ENCODE measurements at regions not wholly inside any gene's neighbourhood (a gene's known extent, or its start where the extent isn't known, plus 50 kb on each side); places are given as distances from the start of the nearest gene placed in this dataset.
A peak's percentile ranks its signal among the peaks of the same experiment; 100 is the strongest.

DNA sequence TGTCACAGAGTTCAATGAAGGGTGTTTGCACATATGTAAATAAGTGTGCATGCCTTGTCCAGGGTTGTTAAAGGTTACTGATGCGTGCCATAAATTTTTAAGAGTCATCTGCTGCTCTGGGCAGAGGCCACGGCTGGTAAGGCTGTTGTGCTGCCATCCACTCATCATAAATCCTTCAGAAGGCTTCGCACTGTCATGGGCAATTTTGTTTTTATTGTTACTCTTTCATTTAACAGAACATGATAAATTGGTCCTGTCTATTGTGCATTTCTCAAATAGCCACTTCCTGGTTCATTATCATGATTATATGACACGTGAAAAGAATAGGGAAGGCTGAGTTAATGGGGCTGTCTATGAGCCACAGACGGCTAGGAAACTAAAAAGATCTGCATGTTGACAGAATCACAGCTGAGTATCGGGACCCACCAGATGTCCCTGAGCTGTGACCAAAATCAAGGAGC lies 634.3 kb upstream of the SOX11 start:
- no peak for DNase-seq (ENCODE audit: low read depth, low spot score)

DNA sequence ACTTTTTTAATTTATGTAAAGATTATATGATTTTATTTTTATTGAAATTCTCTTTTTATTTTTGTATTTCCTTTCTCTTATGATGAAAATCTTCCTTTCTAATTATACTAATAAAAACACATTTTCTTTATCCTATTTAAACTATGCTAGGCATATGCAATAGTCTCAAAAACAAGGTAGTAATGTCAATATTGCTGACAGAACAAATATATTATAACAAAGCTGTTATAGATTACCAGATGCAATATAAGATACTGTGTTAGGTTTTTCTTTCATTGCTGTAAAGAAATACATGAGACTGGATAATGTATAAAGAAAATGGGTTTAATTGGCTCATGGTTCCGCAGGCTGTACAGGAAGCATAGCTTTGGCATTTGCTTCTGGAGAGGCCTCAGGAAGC lies 631.2 kb upstream of the SOX11 start:
- DNase-seq (ENCODE audit: low read depth, low spot score): no peak

- DNase-seq (ENCODE audit: low read depth, low spot score): no peak
These were observed 627.5 kb upstream of the SOX11 start for GRCh38 chr2:5064687-5065086.

GRCh38 chr2:5067816-5068215 lies 624.4 kb upstream of the SOX11 start:
- no peak for DNase-seq (ENCODE audit: low read depth, low spot score)

- no peak for DNase-seq (ENCODE audit: low read depth, low spot score)
These were observed 621.9 kb upstream of the SOX11 start for GRCh38 chr2:5070257-5070656.

GRCh38 chr2:5074733-5075132 lies 617.5 kb upstream of the SOX11 start:
- DNase-seq (ENCODE audit: low read depth, low spot score): no peak

DNA sequence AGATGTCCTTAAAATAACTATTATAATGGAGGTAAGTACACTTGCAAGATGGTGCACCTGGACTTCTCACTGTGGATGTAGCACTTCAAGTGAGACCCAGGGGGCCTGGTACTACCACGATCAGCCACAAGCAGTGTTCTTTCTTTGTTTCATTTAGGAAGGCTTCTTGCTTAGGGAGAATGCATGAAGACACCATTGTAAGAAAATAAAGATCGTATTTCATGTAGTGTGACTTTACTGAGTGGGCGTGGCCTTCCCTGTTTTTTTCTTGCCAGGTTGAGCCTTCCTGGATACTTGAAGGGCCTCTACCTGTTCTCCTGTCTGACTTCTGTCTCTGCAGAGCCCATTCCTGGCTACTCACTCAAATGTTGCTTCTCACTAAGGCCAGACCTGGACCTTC lies 615.6 kb upstream of the SOX11 start:
- peak; percentile 42 for DNase-seq (ENCODE audit: low read depth, low spot score)

DNA sequence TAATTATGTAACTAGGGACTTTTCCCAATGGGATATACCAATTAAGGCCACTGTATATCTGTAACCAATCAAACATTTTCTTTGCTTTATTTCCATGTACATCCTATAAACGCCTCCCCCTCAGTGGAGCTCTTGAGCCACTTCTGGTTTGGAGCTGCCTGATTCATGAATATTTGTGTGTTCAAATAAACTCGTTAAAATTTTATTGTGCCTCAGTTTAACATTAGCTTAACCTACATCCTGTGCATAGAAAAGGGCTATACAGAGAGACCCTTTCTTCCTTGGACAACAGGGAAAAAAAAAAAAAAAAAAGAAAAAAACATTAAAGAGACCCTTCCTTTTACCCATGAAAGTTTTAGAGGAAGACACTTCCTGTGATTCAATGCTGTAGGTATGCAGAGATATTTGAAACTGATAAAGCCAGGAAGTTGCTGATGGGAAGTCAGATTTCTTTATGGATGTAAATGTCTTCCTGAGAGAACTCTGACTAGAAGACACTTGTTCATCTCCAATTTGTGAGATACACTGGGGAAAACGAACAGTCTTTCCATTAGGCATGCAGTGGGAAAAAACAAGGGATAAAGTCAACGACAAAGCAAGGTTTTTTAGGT lies 614.6 kb upstream of the SOX11 start:
- DNase-seq (ENCODE audit: low read depth, low spot score): no peak

DNA sequence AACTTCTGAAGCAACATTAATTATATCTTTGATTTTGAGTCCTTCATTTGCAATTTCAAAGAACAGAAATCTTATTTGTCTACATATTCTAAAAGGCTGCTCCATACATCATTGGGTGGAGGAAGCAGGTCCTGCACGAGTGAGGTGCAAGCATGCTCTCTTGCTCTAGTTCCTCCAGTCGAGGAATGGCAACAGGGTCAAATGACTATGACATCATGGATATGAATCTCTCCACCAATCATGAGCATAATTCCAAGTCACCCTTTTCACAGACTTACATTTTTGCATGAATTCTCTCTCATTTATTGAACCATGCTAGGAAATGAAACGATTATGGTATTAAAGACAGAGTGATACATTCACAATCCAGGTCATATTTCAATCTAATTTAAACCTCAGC lies 608.8 kb upstream of the SOX11 start:
- DNase-seq (ENCODE audit: low read depth, low spot score): no peak

DNA sequence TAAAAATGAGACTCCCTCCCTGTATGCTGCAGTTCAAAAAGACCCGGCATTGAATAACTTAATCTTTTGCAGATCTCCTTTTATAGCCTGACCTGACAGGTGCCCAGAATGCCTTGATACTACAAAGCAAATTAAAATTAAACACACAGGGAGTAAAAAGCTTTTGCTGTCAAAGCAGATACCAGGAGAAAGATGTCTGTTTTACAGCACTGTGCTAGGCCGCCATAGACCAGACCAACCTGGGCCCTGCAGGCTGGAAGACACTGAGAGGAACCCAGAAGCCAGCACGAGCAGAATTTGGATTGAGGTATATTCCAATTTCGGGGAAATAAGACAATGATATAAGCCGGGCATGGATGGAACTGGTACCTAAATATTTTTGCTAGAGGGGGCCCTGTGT lies 602.8 kb upstream of the SOX11 start:
- DNase-seq (ENCODE audit: low read depth, low spot score): no peak

- no peak for DNase-seq (ENCODE audit: low read depth, low spot score)
These were observed 599.1 kb upstream of the SOX11 start for GRCh38 chr2:5093056-5093455.

DNA sequence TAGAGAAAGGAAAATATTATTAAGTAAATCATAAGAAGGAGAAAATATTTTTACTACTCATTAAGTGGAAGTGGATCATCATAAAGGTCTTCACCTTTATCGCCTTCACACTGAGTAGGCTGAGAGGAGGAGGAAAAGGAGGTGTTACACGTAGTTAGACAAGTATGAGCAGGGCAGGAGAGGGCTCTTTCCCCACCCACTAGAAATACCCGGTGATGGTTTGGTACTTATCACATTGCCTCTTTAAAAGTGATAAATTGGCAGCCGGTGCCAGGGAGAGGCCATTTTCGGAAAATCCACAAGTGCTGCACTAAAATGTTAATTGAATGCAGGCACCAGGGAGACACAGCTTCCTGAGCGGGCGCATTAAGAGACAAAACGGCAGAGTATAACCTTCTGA lies 598.7 kb upstream of the SOX11 start:
- no peak for DNase-seq (ENCODE audit: low read depth, low spot score)

DNA sequence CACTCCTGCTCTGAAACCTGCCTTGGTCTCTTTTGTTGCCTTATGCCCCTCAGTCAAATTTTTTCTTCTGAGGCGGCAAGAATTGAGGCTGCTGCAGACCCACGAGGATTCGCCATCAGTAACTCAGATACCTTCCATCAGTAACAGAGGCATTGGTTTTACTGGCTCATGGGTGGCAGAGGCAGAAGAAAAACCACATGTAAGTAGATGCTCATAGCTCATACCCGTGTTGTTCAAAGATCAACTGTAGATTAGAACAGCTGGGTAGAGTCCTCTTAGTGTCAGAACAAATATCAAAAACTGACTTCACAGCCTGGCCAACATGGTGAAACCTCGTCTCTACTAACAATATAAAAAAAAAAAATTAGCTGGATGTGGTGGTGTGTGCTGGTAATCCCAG lies 598.0 kb upstream of the SOX11 start:
- no peak for DNase-seq (ENCODE audit: low read depth, low spot score)

- DNase-seq (ENCODE audit: low read depth, low spot score): no peak
These were observed 593.9 kb upstream of the SOX11 start for GRCh38 chr2:5098286-5098685.

- DNase-seq (ENCODE audit: low read depth, low spot score): no peak
These were observed 589.4 kb upstream of the SOX11 start for GRCh38 chr2:5102823-5103222.

DNA sequence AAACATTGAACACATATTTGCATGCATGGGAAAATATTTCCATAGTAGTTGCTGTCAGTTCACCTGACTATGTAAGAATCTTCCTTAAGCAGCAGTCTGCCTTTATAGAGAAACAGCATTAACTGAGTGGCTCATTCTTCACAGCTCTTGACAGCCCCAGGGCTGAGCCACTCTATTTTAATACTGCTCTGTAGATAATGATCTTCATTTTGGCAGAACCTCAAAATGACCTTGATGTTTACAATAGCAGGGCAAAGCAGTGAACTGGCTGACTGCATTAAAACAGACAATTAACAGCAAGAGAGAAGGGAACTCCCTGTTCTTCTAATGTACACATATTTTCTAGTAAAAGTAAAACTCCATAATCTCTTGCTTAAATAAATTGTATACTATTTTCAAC lies 580.6 kb upstream of the SOX11 start:
- DNase-seq (ENCODE audit: low read depth, low spot score): no peak

GRCh38 chr2:5119046-5119445 lies 573.1 kb upstream of the SOX11 start:
- DNase-seq (ENCODE audit: low read depth, low spot score): no peak

- no peak for DNase-seq (ENCODE audit: low read depth, low spot score)
These were observed 571.1 kb upstream of the SOX11 start for GRCh38 chr2:5121121-5121520.

- peak; percentile 12 for DNase-seq (ENCODE audit: low read depth, low spot score)
These were observed 570.5 kb upstream of the SOX11 start for GRCh38 chr2:5121642-5122041.

DNA sequence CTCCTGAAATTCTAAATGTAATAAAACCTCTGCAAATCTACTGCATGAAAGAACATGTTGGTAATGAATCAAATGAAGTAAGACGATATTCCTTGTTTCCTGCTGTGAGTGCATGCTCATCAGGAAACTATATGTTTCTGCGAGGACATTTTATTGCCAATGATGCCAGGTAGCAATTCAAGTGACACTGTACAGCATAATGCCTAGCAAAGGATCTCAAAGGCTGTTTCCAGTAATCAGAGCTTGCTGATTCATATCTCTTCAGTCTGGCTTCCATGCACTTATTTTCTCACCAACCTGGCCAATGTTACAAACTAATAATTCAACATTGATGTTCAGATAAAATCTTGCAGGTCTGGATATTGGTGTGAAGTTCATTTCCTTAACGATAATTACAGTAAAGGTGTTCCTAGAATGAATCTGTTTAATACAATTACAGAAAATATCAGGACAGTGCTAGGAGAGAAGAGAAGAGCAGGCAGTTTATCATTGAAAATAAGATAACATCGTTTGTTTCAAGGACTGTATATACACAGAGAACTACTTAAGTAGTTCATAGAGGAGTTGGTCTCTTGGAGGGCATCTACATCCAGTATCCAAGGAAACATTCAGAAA lies 568.5 kb upstream of the SOX11 start:
- no peak for DNase-seq (ENCODE audit: low read depth, low spot score)

- DNase-seq (ENCODE audit: low read depth, low spot score): peak; percentile 3
These were observed 567.0 kb upstream of the SOX11 start for GRCh38 chr2:5125017-5125730.

GRCh38 chr2:5132281-5132680 lies 559.9 kb upstream of the SOX11 start:
- no peak for DNase-seq (ENCODE audit: low read depth, low spot score)

GRCh38 chr2:5140347-5140746 lies 551.8 kb upstream of the SOX11 start:
- no peak for DNase-seq (ENCODE audit: low read depth, low spot score)

Data from iPS DF 19.7 (cell line).